IMR-90 (cell line): ENCODE measurements at regions not wholly inside any gene's neighbourhood (a gene's known extent, or its start where the extent isn't known, plus 50 kb on each side); places are given as distances from the start of the nearest gene placed in this dataset.

Source experiments
- ATAC-seq: fragments of 200-7000 bp; cut with Tn5 transposase; 2 replicates; pipeline ENCODE4 v1.9.1; 2020; ENCODE audit warnings: low read depth, mild to moderate bottlenecking, moderate library complexity
- BruUV-seq: library from RNA; stranded (reverse); fragments of 400-500 nt; replicated peaks from 2 replicates; lab custom pipeline; 2021; lab: Mats Ljungman, UMichigan
- CTCF ChIA-PET: fragments of 300-600 bp; formaldehyde crosslinking; extraction: SDS; loops from one replicate; lab custom pipeline; 2021; ENCODE audit warnings: antibody characterized with exemption; lab: Yijun Ruan, JAX
- POLR2A ChIA-PET: fragments of 300-600 bp; sonication (Branson Sonifier 250); formaldehyde crosslinking; loops from one replicate; lab custom pipeline; 2022; ENCODE audit warnings: antibody characterized with exemption; ENCODE audit not compliant: unreplicated experiment; lab: Charles Lee
- DNase-seq: peaks from one replicate; pipeline ENCODE4 v3.0.0; 2013
- H2AFZ ChIP-seq: replicated peaks from 2 replicates; pipeline ENCODE3; 2013; ENCODE audit warnings: low read length, mild to moderate bottlenecking; ENCODE audit not compliant: poor library complexity
- H2AK5ac ChIP-seq: 2 replicates; pipeline ENCODE4 v1.6.1; 2013; ENCODE audit warnings: low read depth, low read length, inconsistent platforms
- H2AK9ac ChIP-seq: replicated peaks from 2 replicates; pipeline ENCODE3; 2013; ENCODE audit warnings: mild to moderate bottlenecking, low read depth, low read length, moderate library complexity; ENCODE audit not compliant: poor library complexity
- H2BK120ac ChIP-seq: 2 replicates; pipeline ENCODE4 v1.6.1; 2013; ENCODE audit warnings: low read depth, low read length, inconsistent platforms
- H2BK15ac ChIP-seq: 3 replicates; pipeline ENCODE4 v1.6.1; 2013; ENCODE audit warnings: low read depth, low read length, inconsistent platforms
- H2BK20ac ChIP-seq: 2 replicates; pipeline ENCODE4 v1.6.1; 2013; ENCODE audit warnings: low read depth, mild to moderate bottlenecking, inconsistent platforms, low read length, moderate library complexity
- H2BK5ac ChIP-seq: 2 replicates; pipeline ENCODE4 v1.6.1; 2013; ENCODE audit warnings: mild to moderate bottlenecking, low read depth, low read length, inconsistent platforms; ENCODE audit not compliant: poor library complexity, severe bottlenecking
- H3K14ac ChIP-seq: replicated peaks from 2 replicates; pipeline ENCODE4 v1.6.1; 2013; ENCODE audit warnings: low read depth, low read length, inconsistent platforms
- H3K18ac ChIP-seq: 2 replicates; pipeline ENCODE4 v1.6.1; 2013; ENCODE audit warnings: low read depth, low read length, control low read depth
- H3K23ac ChIP-seq: 2 replicates; pipeline ENCODE4 v1.6.1; 2013; ENCODE audit warnings: low read depth, low read length, inconsistent platforms
- H3K27ac ChIP-seq: 2 replicates; pipeline ENCODE4 v1.5.1; 2013; ENCODE audit warnings: mild to moderate bottlenecking, control low read depth, low read length; ENCODE audit not compliant: insufficient read depth
- H3K27me3 ChIP-seq: 2 replicates; pipeline ENCODE4 v1.6.1; 2013; ENCODE audit warnings: low read length; ENCODE audit not compliant: control insufficient read depth, insufficient read depth
- H3K36me3 ChIP-seq: 2 replicates; pipeline ENCODE4 v1.6.1; 2013; ENCODE audit warnings: low read length, mixed read lengths; ENCODE audit not compliant: control insufficient read depth, insufficient read depth
- H3K4ac ChIP-seq: 2 replicates; pipeline ENCODE4 v1.6.1; 2013; ENCODE audit warnings: low read depth, low read length, inconsistent platforms
- H3K4me1 ChIP-seq: 2 replicates; pipeline ENCODE4 v1.6.1; 2013; ENCODE audit warnings: low read length, mixed read lengths; ENCODE audit not compliant: control insufficient read depth, insufficient read depth
- H3K4me2 ChIP-seq: 2 replicates; pipeline ENCODE4 v1.6.1; 2013; ENCODE audit warnings: low read depth, mild to moderate bottlenecking, control low read depth, low read length, moderate library complexity
- H3K4me3 ChIP-seq: 2 replicates; pipeline ENCODE4 v1.5.1; 2013; ENCODE audit warnings: low read depth, mild to moderate bottlenecking, control low read depth, low read length, moderate library complexity; ENCODE audit not compliant: insufficient read depth
- H3K56ac ChIP-seq: 2 replicates; pipeline ENCODE4 v1.6.1; 2013; ENCODE audit warnings: low read length, inconsistent platforms; ENCODE audit not compliant: insufficient read depth; ENCODE audit errors: extremely low read depth
- H3K79me1 ChIP-seq, 2 experiments: 2 replicates each; pipeline ENCODE4 v1.6.1; 2013; ENCODE audit warnings: low read length in 2 of 2, inconsistent platforms in 1 of 2, low read depth in 1 of 2
- H3K9ac ChIP-seq: 2 replicates; pipeline ENCODE4 v1.6.1; 2013; ENCODE audit warnings: low read depth, low read length, control low read depth
- H3K9me1 ChIP-seq: 2 replicates; pipeline ENCODE4 v1.6.1; 2013; ENCODE audit warnings: low read length, inconsistent platforms; ENCODE audit not compliant: insufficient read depth
- H3K9me3 ChIP-seq: 2 replicates; pipeline ENCODE4 v1.6.1; 2013; ENCODE audit warnings: low read length; ENCODE audit not compliant: control insufficient read depth, insufficient read depth
- H4K20me1 ChIP-seq: 2 replicates; pipeline ENCODE4 v1.6.1; 2013; ENCODE audit warnings: low read length, inconsistent platforms; ENCODE audit not compliant: insufficient read depth
- H4K5ac ChIP-seq: 2 replicates; pipeline ENCODE4 v1.6.1; 2013; ENCODE audit warnings: mild to moderate bottlenecking, low read depth, low read length, control low read depth
- H4K8ac ChIP-seq, 2 experiments: 2 replicates each; pipeline ENCODE4 v1.6.1; 2013; ENCODE audit warnings: low read depth in 2 of 2, low read length in 2 of 2, control low read depth in 1 of 2, inconsistent platforms in 1 of 2
- H4K91ac ChIP-seq: 2 replicates; pipeline ENCODE4 v1.6.1; 2013; ENCODE audit warnings: low read depth, low read length, inconsistent platforms; ENCODE audit not compliant: insufficient read depth
- MAFK ChIP-seq: IDR thresholded peaks from 2 replicates; pipeline ENCODE4 v1.6.1; 2012; ENCODE audit warnings: low read depth, low read length, improper control_type of control experiment
- RFX5 ChIP-seq: IDR thresholded peaks from 2 replicates; pipeline ENCODE4 v1.8.0; 2012; ENCODE audit warnings: low read depth, mild to moderate bottlenecking, low read length, moderate library complexity
- whole genome bisulfite sequencing, 2 experiments: methylation state at CpG; one replicate each; pipeline versions ENCODE4 v1.1.5 to v1.1.7; 2013; ENCODE audit warnings: missing lambda C conversion rate in 2 of 2; ENCODE audit not compliant: insufficient read length in 1 of 2; ENCODE audit errors: extremely low coverage in 2 of 2; 5-methylcytosine and 5-hydroxymethylcytosine counted together
- dilution Hi-C: fragments of 300-500 bp; cut with HindIII; formaldehyde crosslinking; loops from one replicate; pipeline ENCODE4 v1.14.3; 2018; ENCODE audit warnings: low sequenced_read_pairs; ENCODE audit not compliant: unreplicated experiment
- in situ Hi-C: fragments of 300-500 bp; cut with MboI; formaldehyde crosslinking; loops from 3 replicates; pipeline ENCODE4 v1.14.3; 2019; ENCODE audit warnings: low sequenced_read_pairs, inconsistent platforms, mixed read lengths
- intact Hi-C: fragments of 100-400 bp; cut with micrococcal nuclease; formaldehyde crosslinking; loops from 2 replicates; pipeline ENCODE4 v1.10.0; 2022

GRCh38 chr6:137309078-137309762, 90.0 kb upstream of the IFNGR1 start:
- H3K9ac ChIP-seq = no peak overlapping the region
- ChIA-PET CTCF (interaction anchor here (1.2 kb wide), 1 partner anchor 332 kb away, joined by 4 read pairs; no protein-coding TSS in a partner anchor), POLR2A (interaction anchor here (0.8 kb wide), 1 partner anchor 420 kb away, joined by 6 read pairs; no protein-coding TSS in a partner anchor)
- H4K8ac ChIP-seq = no peak overlapping the region
- no peaks in the 10 kb centered on the region for H3K36me3 ChIP-seq
- no peaks in the 10 kb centered on the region for H4K20me1 ChIP-seq
- dilution Hi-C loops = no loop called here
- H3K4me3 ChIP-seq = no peak overlapping the region
- H2BK15ac ChIP-seq = no peak overlapping the region
- WGBS, 2 experiments = 100% methylated on average over 1 of the region's 6 CpGs; no CpG with 5 or more reads in 1 of the 2 experiments
- no peak overlapping the region for H3K4ac ChIP-seq
- DNase-seq (peak; percentile 52), ATAC-seq (peak; percentile 35; the same call in 1 of the 2 replicates)
- H4K5ac ChIP-seq = no peak overlapping the region
- no peak overlapping the region for H2BK120ac ChIP-seq
- H3K56ac ChIP-seq = no peak overlapping the region
- H3K79me1 ChIP-seq = no peaks in the 10 kb centered on the region
- in situ Hi-C loops = no loop called here
- no peak overlapping the region for H3K18ac ChIP-seq
- peaks cover 4% of the 10 kb centered on the region; the same call in 1 of the 2 replicates for H3K27me3 ChIP-seq
- no peak overlapping the region for H2BK20ac ChIP-seq
- no peak overlapping the region for H3K23ac ChIP-seq
- no peak overlapping the region for H3K27ac ChIP-seq
- H3K4me1 ChIP-seq = no peaks in the 10 kb centered on the region
- no peak overlapping the region for H3K14ac ChIP-seq
- no TSS peak for BruUV-seq
- no peak overlapping the region for H2AK5ac ChIP-seq
- no peak overlapping the region for H3K4me2 ChIP-seq
- intact Hi-C loops = no loop called here
- TF ChIP-seq RFX5 (no peak), MAFK (peak; percentile 96)
- H3K9me3 ChIP-seq = no peaks in the 10 kb centered on the region
- H3K9me1 ChIP-seq = no peaks in the 10 kb centered on the region
- no peak overlapping the region for H2AK9ac ChIP-seq
- no peak overlapping the region for H2AFZ ChIP-seq
- no peak overlapping the region for H2BK5ac ChIP-seq
- no peak overlapping the region for H4K91ac ChIP-seq
